Sigmoid colon (tissue), 6 donors: ENCODE measurements at regions not wholly inside any gene's neighbourhood (a gene's known extent, or its start where the extent isn't known, plus 50 kb on each side); places are given as distances from the start of the nearest gene placed in this dataset.

Experiments used
- DNase-seq: peaks from one replicate; pipeline ENCODE4 v3.0.0-alpha.2; 2019
- H3K27ac ChIP-seq, 4 donors: fragments of 200-600 bp; sonication (generic); one replicate each; pipeline ENCODE4 v1.5.1; 2016 to 2019; ENCODE audit warnings: mild to moderate bottlenecking in 1 of 4
- H3K27me3 ChIP-seq, 3 donors: fragments of 200-600 bp; sonication (generic); one replicate each; pipeline ENCODE4 v1.5.1; 2019; ENCODE audit warnings: mild to moderate bottlenecking in 1 of 3
- H3K36me3 ChIP-seq, 4 donors: fragments of 200-600 bp; sonication (generic); one replicate each; pipeline ENCODE4 v1.5.1; 2016 to 2019
- H3K4me1 ChIP-seq, 4 donors: fragments of 200-600 bp; sonication (generic); one replicate each; pipeline ENCODE4 v1.5.1; 2017 to 2019
- H3K4me3 ChIP-seq, 4 donors: fragments of 200-600 bp; sonication (generic); one replicate each; pipeline ENCODE4 v1.5.1; 2017 to 2019; ENCODE audit warnings: mild to moderate bottlenecking in 2 of 4, moderate library complexity in 1 of 4
- H3K9me3 ChIP-seq, 4 donors: fragments of 200-600 bp in 3 of 4; sonication (generic) in 3 of 4; one replicate each; pipeline versions ENCODE4 v1.5.1 to v1.6.1; 2013 to 2019
- CTCF ChIP-seq, 4 experiments: fragments of 450-650 bp in 3 of 4; fragments of 200-600 bp in 1 of 4; IDR thresholded peaks; one replicate each; pipeline ENCODE4 v1.5.1; 2016 to 2019; ENCODE audit warnings: antibody characterized with exemption in 4 of 4, mild to moderate bottlenecking in 3 of 4, moderate library complexity in 2 of 4
- EP300 ChIP-seq, 4 donors: sonication (generic); formaldehyde crosslinking; IDR thresholded peaks; one replicate each; pipeline ENCODE4 v1.6.1; 2017; ENCODE audit warnings: antibody characterized with exemption in 4 of 4
- POLR2A ChIP-seq, 2 donors: fragments of 450-650 bp; IDR thresholded peaks; one replicate each; pipeline ENCODE4 v1.6.1; 2016; ENCODE audit warnings: antibody characterized with exemption in 2 of 2, mild to moderate bottlenecking in 2 of 2, moderate library complexity in 2 of 2
- POLR2AphosphoS5 ChIP-seq, 4 donors: sonication (generic); formaldehyde crosslinking; IDR thresholded peaks; one replicate each; pipeline ENCODE4 v1.6.1; 2017; ENCODE audit warnings: antibody characterized with exemption in 4 of 4
- WGBS, 2 donors: extraction: QIAGEN DNeasy Blood & Tissue Kit; methylation state at CpG; one replicate each; pipeline ENCODE4 v1.1.7; 2013; 5-methylcytosine and 5-hydroxymethylcytosine counted together
- intact Hi-C: fragments of 100-400 bp; cut with DNase I; formaldehyde crosslinking; loops from one replicate; pipeline ENCODE4 v1.15.1; 2023
- donor health status: healthy with polysubstance abuse.
- donor health status: healthy.

- Histone ChIP-seq H3K4me3 (no peak overlapping the region), H3K4me1 (peaks cover 0 to 20% (median 8%) of the 10 kb centered on the region in 4 donors), H3K27ac (no peak overlapping the region), H3K9me3 (no peaks in the 10 kb centered on the region), H3K27me3 (no peaks in the 10 kb centered on the region), H3K36me3 (no peaks in the 10 kb centered on the region)
- TF ChIP-seq CTCF (IDR thresholded peaks at IDR 0.05) (no peak), EP300 (IDR thresholded peaks at IDR 0.05) (no peak), POLR2AphosphoS5 (IDR thresholded peaks at IDR 0.05) (no peak), POLR2A (IDR thresholded peaks at IDR 0.05) (no peak)
- intact Hi-C loops: no loop called here
- WGBS, 2 donors: 75 to 86% methylated on average over 3 of the region's 3 CpGs
- no peak for DNase-seq
Observed at GRCh38 chr6:81939766-81940165, 187.3 kb upstream of the TENT5A start.

GRCh38 chr6:81938991-81939732, 186.7 kb upstream of the TENT5A start:
- peaks cover 0 to 20% (median 8%) of the 10 kb centered on the region in 4 donors for H3K4me1 ChIP-seq
- H3K36me3 ChIP-seq: no peaks in the 10 kb centered on the region
- 86 to 89% methylated on average over 3 of the region's 3 CpGs for WGBS, 2 donors
- intact Hi-C loops: no loop called here
- H3K9me3 ChIP-seq: no peaks in the 10 kb centered on the region
- no peak overlapping the region for H3K4me3 ChIP-seq
- no peak for DNase-seq
- no peak overlapping the region for H3K27ac ChIP-seq
- TF ChIP-seq POLR2AphosphoS5 (IDR thresholded peaks at IDR 0.05): no peak
- TF ChIP-seq POLR2A (IDR thresholded peaks at IDR 0.05): no peak
- TF ChIP-seq EP300 (IDR thresholded peaks at IDR 0.05): no peak
- no peak for TF ChIP-seq CTCF (IDR thresholded peaks at IDR 0.05)
- no peaks in the 10 kb centered on the region for H3K27me3 ChIP-seq

DNA sequence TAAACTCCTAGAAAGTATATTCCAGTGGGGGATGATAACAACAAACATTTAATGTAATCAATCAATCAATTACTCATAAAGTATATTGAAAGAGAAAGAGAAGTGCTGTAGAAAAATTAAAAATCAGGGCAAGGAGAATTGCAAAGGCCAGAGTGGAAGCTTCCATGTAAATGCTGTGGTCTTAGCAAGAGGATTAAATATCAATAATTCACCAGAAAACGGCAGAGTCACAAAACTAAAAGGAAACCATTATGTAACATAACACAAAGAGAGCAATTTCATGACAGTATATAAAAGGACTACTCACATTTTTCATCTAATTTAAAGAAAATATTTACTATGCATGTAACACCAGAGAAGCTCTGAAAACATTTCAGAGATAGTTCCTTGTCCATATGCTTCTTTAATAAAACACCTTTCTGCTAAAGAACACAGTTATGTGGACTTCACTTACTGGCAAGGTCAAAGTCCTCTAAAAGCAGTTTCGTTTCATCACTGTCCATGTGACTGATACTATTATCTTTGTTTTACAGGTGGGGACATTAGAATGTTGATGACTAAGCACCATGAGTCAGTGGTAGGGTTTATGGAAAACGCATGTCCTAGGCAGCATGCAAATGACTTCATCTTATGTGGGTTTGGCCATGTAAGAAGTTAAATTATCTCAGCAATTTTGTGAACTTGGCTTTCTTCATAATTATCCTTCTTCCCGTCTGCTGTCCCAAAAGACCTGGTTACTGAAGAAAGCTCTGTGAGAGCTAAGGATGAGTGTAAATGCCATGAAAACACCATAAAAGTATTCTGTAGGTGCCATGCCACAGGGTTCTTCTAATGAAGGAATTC, 185.8 kb upstream of the TENT5A start:
- Histone ChIP-seq H3K4me3 (no peak overlapping the region), H3K27ac (no peak overlapping the region), H3K9me3 (no peaks in the 10 kb centered on the region), H3K4me1 (peaks cover 0 to 20% (median 8%) of the 10 kb centered on the region in 4 donors), H3K27me3 (no peaks in the 10 kb centered on the region), H3K36me3 (no peaks in the 10 kb centered on the region)
- WGBS, 2 donors: 9 to 45% methylated on average over 4 of the region's 4 CpGs
- intact Hi-C loops: no loop called here
- no peak for TF ChIP-seq CTCF (IDR thresholded peaks at IDR 0.05)
- TF ChIP-seq POLR2AphosphoS5 (IDR thresholded peaks at IDR 0.05): no peak
- no peak for TF ChIP-seq EP300 (IDR thresholded peaks at IDR 0.05)
- no peak for TF ChIP-seq POLR2A (IDR thresholded peaks at IDR 0.05)
- no peak for DNase-seq

- TF ChIP-seq CTCF (IDR thresholded peaks at IDR 0.05): no peak
- TF ChIP-seq POLR2AphosphoS5 (IDR thresholded peaks at IDR 0.05): no peak
- TF ChIP-seq POLR2A (IDR thresholded peaks at IDR 0.05): no peak
- no peak for TF ChIP-seq EP300 (IDR thresholded peaks at IDR 0.05)
- Histone ChIP-seq H3K27ac (no peak overlapping the region), H3K9me3 (no peaks in the 10 kb centered on the region), H3K36me3 (no peaks in the 10 kb centered on the region), H3K4me3 (no peak overlapping the region), H3K4me1 (peaks cover 0 to 20% (median 8%) of the 10 kb centered on the region in 4 donors), H3K27me3 (no peaks in the 10 kb centered on the region)
- intact Hi-C loops: no loop called here
- 84 to 88% methylated on average over 6 of the region's 6 CpGs for WGBS, 2 donors
- no peak for DNase-seq
Observed at GRCh38 chr6:81937296-81937937, 184.9 kb upstream of the TENT5A start.
